Activated CD4-positive, alpha-beta memory T cell treated with anti-CD3 and anti-CD28 coated beads, Interleukin-2, amount 10 ng/mL, durations not matched to agents 7 days and 5 days (primary cell): ENCODE measurements at regions not wholly inside any gene's neighbourhood (a gene's known extent, or its start where the extent isn't known, plus 50 kb on each side); places are given as distances from the start of the nearest gene placed in this dataset.

Source experiments
- CTCF ChIA-PET: fragments of 350-600 bp; sonication (Branson Sonifier 250); formaldehyde crosslinking; loops from one replicate; lab custom pipeline; 2021; ENCODE audit warnings: antibody characterized with exemption, inconsistent platforms; lab: Charles Lee
- POLR2A ChIA-PET: fragments of 350-600 bp; sonication (Branson Sonifier 250); formaldehyde crosslinking; loops from one replicate; lab custom pipeline; 2021; ENCODE audit warnings: antibody characterized with exemption; lab: Charles Lee
- DNase-seq: peaks from one replicate; pipeline ENCODE4 v3.0.0-alpha.2; 2020
- H3K27ac Mint-ChIP-seq: one replicate; pipeline ENCODE4 v1.8.0; 2021; ENCODE audit warnings: mild to moderate bottlenecking, mixed read lengths
- H3K27me3 Mint-ChIP-seq: one replicate; pipeline ENCODE4 v1.8.0; 2021; ENCODE audit warnings: mixed read lengths
- H3K36me3 Mint-ChIP-seq: one replicate; pipeline ENCODE4 v1.8.0; 2021; ENCODE audit warnings: low read depth, mixed read lengths
- H3K4me1 Mint-ChIP-seq: one replicate; pipeline ENCODE4 v1.8.0; 2021; ENCODE audit warnings: mixed read lengths
- H3K4me3 Mint-ChIP-seq: one replicate; pipeline ENCODE4 v1.8.0; 2021; ENCODE audit warnings: mild to moderate bottlenecking, mixed read lengths
- H3K9me3 Mint-ChIP-seq: one replicate; pipeline ENCODE4 v1.8.0; 2021; ENCODE audit warnings: mixed read lengths

DNA sequence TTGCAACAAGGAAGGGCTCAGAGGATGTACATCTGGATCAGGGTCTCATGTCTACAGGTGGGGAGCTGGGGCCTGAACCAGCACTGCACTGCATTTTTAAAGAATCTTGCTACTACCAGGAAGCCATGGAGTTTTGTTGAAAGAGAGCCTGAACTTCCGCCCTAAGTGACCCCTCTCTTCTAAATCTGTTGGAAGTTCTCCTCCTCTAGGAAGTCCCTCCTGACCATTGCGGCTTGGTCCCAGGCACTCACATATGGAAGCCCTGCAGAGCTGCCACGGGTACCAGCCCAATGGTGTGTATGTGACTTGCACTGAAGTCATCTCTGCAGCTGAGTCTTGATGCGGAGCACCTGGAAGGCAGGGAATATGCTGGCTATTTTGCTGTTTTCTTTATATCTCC is 192.0 kb upstream of the GALNT2 start:
- H3K4me1 Mint-ChIP-seq: no peaks in the 10 kb centered on the region
- H3K9me3 Mint-ChIP-seq: peaks cover 2% of the 10 kb centered on the region
- H3K27me3 Mint-ChIP-seq: peaks cover 31% of the 10 kb centered on the region
- DNase-seq: no peak
- ChIA-PET POLR2A (no interaction called here), CTCF (no interaction called here)
- no peaks in the 10 kb centered on the region for H3K36me3 Mint-ChIP-seq
- no peak overlapping the region for H3K4me3 Mint-ChIP-seq
- no peak overlapping the region for H3K27ac Mint-ChIP-seq

DNA sequence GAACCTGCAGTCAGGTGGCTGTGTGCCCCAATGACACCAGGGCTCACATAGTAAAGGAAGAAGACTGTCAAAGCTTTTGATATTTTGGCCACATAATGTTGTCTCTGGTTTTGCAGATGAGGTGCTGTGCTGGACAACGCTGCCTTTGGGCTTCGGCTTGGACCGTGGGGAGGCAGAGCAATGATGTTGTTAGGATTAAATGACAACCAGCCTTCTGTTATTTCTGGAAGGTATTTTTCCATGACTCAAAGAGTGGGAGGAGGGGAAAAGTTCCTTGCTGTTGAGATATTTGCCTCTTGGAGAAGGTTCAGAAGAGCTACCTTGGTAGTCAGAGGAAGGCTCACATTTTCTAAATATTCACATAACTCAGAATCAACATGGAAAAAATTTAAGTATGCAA is 187.3 kb upstream of the GALNT2 start:
- no peaks in the 10 kb centered on the region for H3K36me3 Mint-ChIP-seq
- no peak overlapping the region for H3K27ac Mint-ChIP-seq
- POLR2A ChIA-PET: no interaction called here
- H3K9me3 Mint-ChIP-seq: no peaks in the 10 kb centered on the region
- no peak overlapping the region for H3K4me3 Mint-ChIP-seq
- H3K4me1 Mint-ChIP-seq: no peaks in the 10 kb centered on the region
- peaks cover 43% of the 10 kb centered on the region for H3K27me3 Mint-ChIP-seq
- CTCF ChIA-PET: no interaction called here
- DNase-seq: no peak

DNA sequence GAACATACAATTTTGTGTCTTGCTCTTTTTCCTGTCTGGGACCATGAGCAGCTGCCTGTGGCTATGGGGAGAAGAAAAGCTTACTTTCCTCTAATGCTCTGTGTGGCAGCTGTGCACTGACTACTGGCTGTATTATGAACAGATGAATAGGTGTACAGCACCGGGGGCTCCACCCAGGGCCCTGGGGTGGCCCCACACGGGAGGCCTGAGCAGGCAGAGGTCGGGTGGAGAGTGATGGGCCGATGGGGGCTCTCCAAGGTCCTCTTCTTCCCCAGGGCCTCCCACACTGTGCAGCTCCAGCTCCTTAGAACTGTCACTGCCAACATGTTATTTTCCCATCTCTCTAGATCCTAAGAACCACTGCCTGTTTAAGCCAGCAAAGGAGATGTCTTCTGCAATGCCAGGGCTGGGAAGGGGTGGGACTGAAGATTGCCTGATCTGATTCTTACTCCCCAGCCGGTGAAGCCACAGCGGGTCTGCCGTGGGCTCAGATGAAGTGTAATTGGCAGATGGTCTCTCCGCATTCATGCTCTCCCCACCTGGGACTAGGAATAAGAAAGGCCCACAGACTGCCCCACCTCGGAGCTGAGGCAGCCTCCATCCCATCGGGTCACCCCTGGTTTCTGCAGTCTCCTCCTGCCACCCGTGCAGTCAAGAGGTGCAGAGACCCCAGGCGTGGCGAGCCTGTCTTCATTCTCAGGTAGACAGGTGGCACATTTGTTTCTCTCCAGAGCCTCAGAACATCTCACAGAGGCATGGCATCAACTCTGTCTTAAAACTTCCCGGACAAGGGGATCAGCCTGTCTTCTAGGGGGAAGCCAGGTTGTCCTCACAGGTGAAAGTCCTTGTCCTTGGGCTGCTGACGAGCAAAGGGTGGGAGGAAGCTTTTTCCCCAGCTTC is 186.5 kb upstream of the GALNT2 start:
- H3K36me3 Mint-ChIP-seq: no peaks in the 10 kb centered on the region
- POLR2A ChIA-PET: no interaction called here
- no peaks in the 10 kb centered on the region for H3K9me3 Mint-ChIP-seq
- no peak for DNase-seq
- CTCF ChIA-PET: no interaction called here
- H3K4me1 Mint-ChIP-seq: no peaks in the 10 kb centered on the region
- H3K27ac Mint-ChIP-seq: no peak overlapping the region
- H3K27me3 Mint-ChIP-seq: peaks cover 40% of the 10 kb centered on the region
- H3K4me3 Mint-ChIP-seq: no peak overlapping the region

DNA sequence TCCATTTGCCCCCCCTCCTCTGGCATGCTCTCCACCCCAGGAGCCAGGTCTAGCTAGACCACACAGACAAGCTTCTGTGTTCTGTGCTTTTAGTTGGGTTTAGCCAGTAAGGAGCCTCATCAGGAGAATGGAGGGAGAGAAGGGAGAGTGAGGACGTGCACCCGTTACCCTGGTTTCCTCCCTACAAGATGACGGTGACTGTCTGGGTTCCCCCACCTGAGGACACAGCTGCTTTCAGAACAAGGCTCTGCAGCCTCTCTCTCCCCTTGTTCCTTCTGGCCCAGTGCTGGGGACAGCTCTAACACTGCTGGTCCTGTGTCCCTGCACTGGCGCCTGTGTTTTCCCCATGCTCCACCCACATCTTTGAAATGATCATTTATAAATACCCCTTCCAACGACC is 184.4 kb upstream of the GALNT2 start:
- POLR2A ChIA-PET: no interaction called here

DNA sequence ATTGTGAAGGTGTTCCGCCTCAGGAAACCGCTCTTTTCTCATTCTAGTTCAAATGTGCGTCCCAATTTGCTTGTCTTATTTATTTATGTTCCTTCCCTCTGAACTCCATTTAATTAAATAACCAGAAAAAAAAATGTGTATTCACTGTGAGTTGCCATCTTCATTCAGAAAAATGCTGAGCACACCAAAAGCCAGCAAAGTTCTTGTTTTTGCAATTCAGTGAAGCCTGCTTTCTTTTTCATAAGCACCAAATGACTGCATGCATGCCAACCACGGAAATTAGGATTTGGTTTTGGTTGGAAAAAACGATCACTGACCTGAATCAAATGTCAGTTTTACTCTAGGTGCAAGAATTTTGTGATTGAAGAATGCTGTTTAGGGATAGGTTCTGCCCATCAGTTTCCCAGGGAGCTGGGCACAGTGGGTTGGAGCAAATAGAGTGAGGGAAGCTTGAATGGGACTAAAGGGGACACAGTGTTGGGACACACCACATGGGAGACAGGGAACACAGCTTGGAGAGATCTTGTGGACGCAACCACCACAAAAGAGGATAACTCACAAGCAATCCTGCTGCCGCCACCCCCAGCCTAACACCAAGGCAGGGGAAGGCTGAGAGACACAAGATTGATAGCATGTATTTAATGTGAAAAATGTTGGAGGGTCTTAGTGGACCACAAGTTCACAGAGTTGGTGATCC is 183.4 kb upstream of the GALNT2 start:
- CTCF ChIA-PET: no interaction called here
- no peaks in the 10 kb centered on the region for H3K36me3 Mint-ChIP-seq
- no peaks in the 10 kb centered on the region for H3K9me3 Mint-ChIP-seq
- POLR2A ChIA-PET: interaction anchor here (0.9 kb wide), 1 partner anchor 11 kb away, joined by 3 read pairs; no protein-coding TSS in a partner anchor
- no peak overlapping the region for H3K4me3 Mint-ChIP-seq
- DNase-seq: no peak
- H3K27ac Mint-ChIP-seq: no peak overlapping the region
- H3K4me1 Mint-ChIP-seq: no peaks in the 10 kb centered on the region
- peaks cover 30% of the 10 kb centered on the region for H3K27me3 Mint-ChIP-seq

More for the DNA sequence above, 184.4 kb upstream of the GALNT2 start:
- DNase-seq: no peak
- Mint-ChIP-seq H3K4me1 (no peaks in the 10 kb centered on the region), H3K9me3 (no peaks in the 10 kb centered on the region), H3K36me3 (no peaks in the 10 kb centered on the region), H3K4me3 (no peak overlapping the region), H3K27me3 (peaks cover 34% of the 10 kb centered on the region), H3K27ac (no peak overlapping the region)
- CTCF ChIA-PET: no interaction called here

DNA sequence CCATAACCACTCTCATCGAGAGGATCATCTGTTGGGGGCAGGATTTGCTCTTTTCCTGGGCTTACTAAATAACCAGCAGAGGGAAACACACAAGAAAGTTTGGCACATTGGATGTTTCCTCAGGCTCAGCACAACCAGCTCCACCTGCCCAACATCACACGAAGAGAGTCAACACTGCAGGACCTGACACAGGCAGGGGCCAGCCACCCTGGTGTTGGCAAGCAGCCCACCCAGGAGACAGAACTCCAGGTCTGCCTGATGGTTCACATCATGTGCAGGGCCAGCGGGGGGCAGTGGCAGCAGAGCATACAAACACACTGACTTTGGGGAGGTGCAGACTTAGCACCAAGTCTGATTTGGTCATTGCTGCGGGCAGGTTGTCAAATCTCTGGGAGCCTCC is 182.3 kb upstream of the GALNT2 start:
- no peak for DNase-seq
- H3K9me3 Mint-ChIP-seq: no peaks in the 10 kb centered on the region
- H3K36me3 Mint-ChIP-seq: no peaks in the 10 kb centered on the region
- no peak overlapping the region for H3K4me3 Mint-ChIP-seq
- ChIA-PET POLR2A (interaction anchor here (0.9 kb wide), 1 partner anchor 10 kb away, joined by 3 read pairs; no protein-coding TSS in a partner anchor), CTCF (no interaction called here)
- H3K27ac Mint-ChIP-seq: no peak overlapping the region
- peaks cover 31% of the 10 kb centered on the region for H3K27me3 Mint-ChIP-seq
- no peaks in the 10 kb centered on the region for H3K4me1 Mint-ChIP-seq

DNA sequence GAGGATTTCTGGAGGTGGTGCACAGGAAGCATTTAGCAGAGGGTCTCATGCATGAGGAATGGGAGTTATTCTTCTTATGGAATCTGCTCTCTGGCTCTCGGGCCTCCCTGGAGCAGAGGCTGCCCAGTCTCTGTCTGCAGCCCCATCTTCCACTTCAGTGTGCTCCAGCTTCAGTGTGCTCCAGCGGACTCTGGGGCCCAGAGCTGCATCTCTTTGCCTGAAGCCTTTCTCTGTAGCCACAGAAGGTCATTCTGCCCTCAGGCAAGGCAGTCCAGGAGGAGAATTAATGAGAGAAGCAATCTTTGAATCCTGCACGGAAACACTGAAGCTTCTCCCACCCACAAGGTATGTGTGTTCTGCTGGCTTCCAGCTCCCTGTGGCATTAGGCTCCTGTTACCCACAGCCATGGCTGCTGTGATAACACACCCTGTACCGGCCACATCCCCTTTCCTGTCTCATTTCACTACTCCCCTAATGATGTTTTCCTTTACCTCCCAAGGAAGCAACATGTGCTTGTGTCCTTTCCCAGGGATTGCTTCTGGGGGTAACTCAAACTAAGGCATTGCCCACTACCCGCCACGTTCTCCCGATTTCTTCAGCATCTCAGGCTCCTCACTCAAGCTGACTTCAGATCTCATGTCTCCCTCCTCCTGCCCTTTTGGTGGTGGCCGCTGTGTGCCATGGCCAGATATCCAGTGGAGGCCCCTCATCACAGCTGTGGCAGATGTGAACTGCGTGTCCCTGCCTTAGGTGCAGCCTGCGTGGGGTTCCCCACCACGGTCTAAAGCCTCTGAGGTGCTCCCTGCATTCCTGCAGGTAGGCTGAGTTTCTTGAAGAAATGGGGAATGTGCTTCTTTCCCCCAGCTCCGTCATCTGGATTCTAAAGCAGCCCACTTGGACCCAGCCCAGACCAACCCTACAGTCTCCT is 181.2 kb upstream of the GALNT2 start:
- ChIA-PET POLR2A (no interaction called here), CTCF (no interaction called here)
- Mint-ChIP-seq H3K4me1 (no peaks in the 10 kb centered on the region), H3K27me3 (peaks cover 29% of the 10 kb centered on the region), H3K9me3 (no peaks in the 10 kb centered on the region), H3K4me3 (no peak overlapping the region), H3K27ac (no peak overlapping the region), H3K36me3 (no peaks in the 10 kb centered on the region)
- DNase-seq: no peak

DNA sequence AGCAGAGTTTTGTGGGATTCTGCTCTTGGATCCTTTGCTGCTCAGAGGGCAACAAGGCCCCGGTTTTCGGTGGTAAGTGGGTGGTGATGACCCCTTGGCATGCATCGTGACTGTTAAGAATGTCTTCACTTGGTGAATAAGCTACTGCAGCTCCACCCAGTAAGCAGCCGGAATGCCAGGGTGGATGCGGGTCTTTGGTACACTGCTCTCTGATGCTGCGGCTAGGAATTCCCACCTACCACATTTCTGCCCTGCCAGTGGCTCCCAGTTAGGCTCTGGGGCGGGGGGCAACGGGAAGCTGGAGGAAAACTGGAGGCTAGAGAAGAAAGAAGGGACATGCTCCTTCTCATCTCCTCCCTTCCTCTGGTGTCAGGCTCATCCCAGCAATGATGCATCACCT is 180.4 kb upstream of the GALNT2 start:
- POLR2A ChIA-PET: no interaction called here

DNA sequence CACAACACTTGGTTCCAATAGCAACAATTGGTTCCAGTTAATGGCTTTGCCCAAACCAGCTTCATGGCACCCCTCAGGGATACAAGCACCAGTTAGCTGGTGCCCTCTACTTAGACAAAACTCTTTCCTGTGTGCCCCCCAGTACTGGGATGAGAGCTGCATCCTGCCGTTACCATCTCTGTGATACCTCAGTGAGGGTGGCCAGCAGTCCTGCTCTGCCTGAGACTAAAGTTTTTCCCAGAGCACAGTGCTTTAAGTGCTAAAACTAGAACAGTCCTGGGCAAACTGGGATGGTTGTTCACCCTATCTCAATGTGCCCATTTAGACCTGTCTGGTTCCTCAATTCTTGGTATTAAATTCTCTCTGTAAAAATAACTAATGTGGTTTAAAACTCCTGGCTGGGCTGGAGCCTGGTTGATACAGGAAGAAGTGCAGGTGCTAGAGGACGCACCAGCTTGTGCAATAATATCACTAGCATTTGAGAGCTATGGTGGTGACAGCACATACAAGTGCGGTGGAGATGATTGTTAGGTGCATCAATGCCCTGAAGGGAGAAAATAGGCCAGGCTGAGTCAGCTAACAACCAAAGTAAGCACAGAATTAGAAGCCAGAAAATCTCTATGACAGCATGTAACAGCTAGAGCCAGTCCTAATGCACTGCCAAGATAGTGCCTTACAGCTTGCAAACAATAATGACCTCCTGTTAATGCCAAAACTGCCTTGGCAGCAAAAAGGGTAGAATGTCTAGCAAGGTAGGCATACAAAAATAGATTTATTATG is 179.8 kb upstream of the GALNT2 start:
- DNase-seq: no peak
- ChIA-PET POLR2A (no interaction called here), CTCF (no interaction called here)
- Mint-ChIP-seq H3K36me3 (no peaks in the 10 kb centered on the region), H3K27ac (no peak overlapping the region), H3K27me3 (peaks cover 32% of the 10 kb centered on the region), H3K9me3 (no peaks in the 10 kb centered on the region), H3K4me3 (no peak overlapping the region), H3K4me1 (no peaks in the 10 kb centered on the region)

More for the DNA sequence above, 180.4 kb upstream of the GALNT2 start:
- Mint-ChIP-seq H3K4me1 (no peaks in the 10 kb centered on the region), H3K9me3 (no peaks in the 10 kb centered on the region), H3K27ac (no peak overlapping the region), H3K36me3 (no peaks in the 10 kb centered on the region), H3K4me3 (no peak overlapping the region), H3K27me3 (peaks cover 29% of the 10 kb centered on the region)
- CTCF ChIA-PET: no interaction called here
- no peak for DNase-seq

DNA sequence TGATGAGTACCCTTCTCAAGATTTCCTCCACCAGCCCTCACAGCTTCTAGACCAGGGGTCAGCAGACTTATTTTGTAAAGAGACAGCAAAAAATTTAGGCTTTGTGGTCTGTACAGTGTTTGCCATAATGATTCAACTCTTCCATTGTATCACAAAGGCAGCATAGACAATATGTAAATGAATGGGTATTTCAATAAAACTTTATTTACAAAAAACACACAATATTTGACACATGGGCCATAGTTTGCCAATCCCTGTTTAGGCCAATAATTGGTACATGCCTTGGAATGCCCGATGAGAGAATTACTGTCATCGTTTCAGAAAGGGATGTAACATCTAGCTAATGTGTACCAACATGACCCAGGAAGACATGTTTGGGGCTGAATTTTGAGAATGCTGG is 178.9 kb upstream of the GALNT2 start:
- H3K9me3 Mint-ChIP-seq: no peaks in the 10 kb centered on the region
- DNase-seq: no peak

DNA sequence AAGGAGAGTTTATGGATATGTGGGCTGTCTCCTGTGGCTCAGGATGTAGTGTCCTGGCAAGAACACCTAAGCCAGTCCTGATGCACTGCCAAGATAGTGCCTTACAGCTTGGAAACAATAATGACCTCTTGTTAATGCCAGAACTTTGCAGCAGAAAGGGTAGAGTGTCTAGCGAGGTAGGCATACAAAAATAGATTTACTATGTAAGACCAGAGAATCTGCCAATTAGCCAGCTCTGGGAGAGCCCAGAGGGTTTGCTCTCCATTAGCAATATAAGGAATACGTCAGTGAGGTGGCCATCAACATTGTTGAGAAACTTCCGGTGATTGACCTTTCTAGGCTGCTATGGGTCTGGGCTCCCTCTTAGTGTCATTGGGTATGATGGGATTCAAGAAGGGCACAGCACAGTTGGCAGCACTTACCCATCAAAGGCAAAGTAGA is 178.5 kb upstream of the GALNT2 start:
- Mint-ChIP-seq H3K27ac (no peak overlapping the region), H3K36me3 (no peaks in the 10 kb centered on the region)

More for the DNA sequence above, 178.9 kb upstream of the GALNT2 start:
- ChIA-PET CTCF (no interaction called here), POLR2A (no interaction called here)
- H3K27me3 Mint-ChIP-seq: peaks cover 28% of the 10 kb centered on the region
- no peak overlapping the region for H3K27ac Mint-ChIP-seq
- H3K4me3 Mint-ChIP-seq: no peak overlapping the region
- H3K4me1 Mint-ChIP-seq: no peaks in the 10 kb centered on the region
- no peaks in the 10 kb centered on the region for H3K36me3 Mint-ChIP-seq

DNA sequence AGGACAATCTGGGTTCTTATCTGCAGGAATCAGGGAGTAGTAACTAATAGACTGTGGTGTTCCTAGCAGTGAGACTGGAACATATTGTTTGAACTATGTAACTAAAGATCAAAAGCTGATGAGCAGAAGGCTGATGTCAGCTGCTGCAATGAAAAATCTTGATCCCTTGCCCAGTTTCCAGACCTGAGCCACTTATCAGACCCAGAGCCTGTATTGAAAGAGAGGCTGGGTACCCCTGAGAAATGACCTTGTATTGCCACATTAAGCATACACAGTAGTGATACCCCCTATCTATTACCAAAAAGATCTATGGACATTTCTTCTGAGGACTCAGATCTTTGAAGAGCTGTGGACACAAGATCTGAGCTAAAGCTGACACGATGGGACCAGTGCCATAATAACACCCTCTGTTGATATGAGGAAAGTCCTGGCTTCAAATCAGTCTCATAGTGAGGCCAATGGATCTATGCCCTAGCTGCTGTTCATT is 178.0 kb upstream of the GALNT2 start:
- DNase-seq: no peak
- ChIA-PET POLR2A (no interaction called here), CTCF (no interaction called here)
- H3K4me1 Mint-ChIP-seq: no peaks in the 10 kb centered on the region
- H3K4me3 Mint-ChIP-seq: no peak overlapping the region
- H3K36me3 Mint-ChIP-seq: no peaks in the 10 kb centered on the region
- no peak overlapping the region for H3K27ac Mint-ChIP-seq
- H3K27me3 Mint-ChIP-seq: peaks cover 26% of the 10 kb centered on the region
- H3K9me3 Mint-ChIP-seq: no peaks in the 10 kb centered on the region

More for the DNA sequence above, 178.5 kb upstream of the GALNT2 start:
- DNase-seq: no peak
- ChIA-PET CTCF (no interaction called here), POLR2A (no interaction called here)
- Mint-ChIP-seq H3K4me3 (no peak overlapping the region), H3K27me3 (peaks cover 27% of the 10 kb centered on the region), H3K9me3 (no peaks in the 10 kb centered on the region), H3K4me1 (no peaks in the 10 kb centered on the region)
